Keratinocyte (primary cell): ENCODE measurements at regions not wholly inside any gene's neighbourhood (a gene's known extent, or its start where the extent isn't known, plus 50 kb on each side); places are given as distances from the start of the nearest gene placed in this dataset.

Experiments
- DNase-seq: peaks from one replicate; pipeline ENCODE4 v3.0.0-alpha.2; 2011; ENCODE audit warnings: low read depth, missing footprints, low spot score
- FAIRE-seq: peaks from 2 replicates; lab custom pipeline; 2011; peaks lifted over from hg19 to GRCh38; lab: Jason Lieb, UNC
- H2AFZ ChIP-seq: 2 replicates; pipeline ENCODE4 v1.6.0; 2012; ENCODE audit warnings: low read length, control low read depth, inconsistent platforms; ENCODE audit not compliant: control insufficient read depth
- H3K27ac ChIP-seq: 2 replicates; pipeline ENCODE4 v1.5.1; 2011; ENCODE audit warnings: low read length; ENCODE audit not compliant: control insufficient read depth, insufficient read depth
- H3K27me3 ChIP-seq: 3 replicates; pipeline ENCODE4 v1.6.0; 2011; ENCODE audit warnings: low read length; ENCODE audit not compliant: control insufficient read depth, insufficient read depth; ENCODE audit errors: extremely low read depth
- H3K36me3 ChIP-seq, 2 experiments: 2 replicates in 1 of 2; 3 replicates in 1 of 2; pipeline ENCODE4 v1.5.1; 2011; ENCODE audit warnings: low read length in 2 of 2, mild to moderate bottlenecking in 1 of 2; ENCODE audit not compliant: control insufficient read depth in 2 of 2, insufficient read depth in 2 of 2; ENCODE audit errors: extremely low read depth in 1 of 2
- H3K4me1 ChIP-seq: 3 replicates; pipeline ENCODE4 v1.5.1; 2011; ENCODE audit warnings: low read length; ENCODE audit not compliant: control insufficient read depth, insufficient read depth; ENCODE audit errors: extremely low read depth
- H3K4me2 ChIP-seq: 3 replicates; pipeline ENCODE4 v1.6.0; 2011; ENCODE audit warnings: low read depth, low read length; ENCODE audit not compliant: control insufficient read depth, insufficient read depth; ENCODE audit errors: extremely low read depth
- H3K4me3 ChIP-seq, 3 experiments: fragments of 200-600 bp in 1 of 3; sonication (generic) in 1 of 3; 2 replicates in 2 of 3; 3 replicates in 1 of 3; pipeline ENCODE4 v1.5.1; 2011 to 2016; ENCODE audit warnings: low read length in 3 of 3, mild to moderate bottlenecking in 3 of 3, control low read depth in 2 of 3, inconsistent platforms in 1 of 3, low read depth in 1 of 3, mixed read lengths in 1 of 3, mixed run types in 1 of 3, moderate library complexity in 1 of 3; ENCODE audit not compliant: control insufficient read depth in 2 of 3, insufficient read depth in 2 of 3; ENCODE audit errors: extremely low read depth in 1 of 3
- H3K79me2 ChIP-seq: 2 replicates; pipeline ENCODE4 v1.6.0; 2012; ENCODE audit warnings: low read length; ENCODE audit not compliant: control insufficient read depth, insufficient read depth
- H3K9ac ChIP-seq: 3 replicates; pipeline ENCODE4 v1.6.0; 2011; ENCODE audit warnings: low read length; ENCODE audit not compliant: control insufficient read depth, insufficient read depth; ENCODE audit errors: extremely low read depth
- H3K9me1 ChIP-seq: 3 replicates; pipeline ENCODE4 v1.6.0; 2011; ENCODE audit warnings: low read length; ENCODE audit not compliant: control insufficient read depth, insufficient read depth; ENCODE audit errors: extremely low read depth
- H3K9me3 ChIP-seq: 2 replicates; pipeline ENCODE4 v1.5.1; 2012; ENCODE audit warnings: low read depth, low read length; ENCODE audit not compliant: control insufficient read depth
- H4K20me1 ChIP-seq: 3 replicates; pipeline ENCODE4 v1.6.0; 2011; ENCODE audit warnings: low read length; ENCODE audit not compliant: control insufficient read depth, insufficient read depth; ENCODE audit errors: extremely low read depth
- CTCF ChIP-seq, 3 experiments: IDR thresholded peaks in 1 of 3; conservative IDR thresholded peaks in 1 of 3; optimal IDR thresholded peaks in 1 of 3; 2 replicates in 2 of 3; 3 replicates in 1 of 3; pipeline versions ENCODE3 to v1.5.1; 2011; ENCODE audit warnings: low read length in 3 of 3, mild to moderate bottlenecking in 3 of 3, moderate library complexity in 2 of 3, control low read depth in 1 of 3, inconsistent platforms in 1 of 3; ENCODE audit not compliant: insufficient read depth in 2 of 3; ENCODE audit errors: extremely low read depth in 1 of 3
- EZH2 ChIP-seq: IDR thresholded peaks from one replicate; pipeline ENCODE4 v1.6.1; 2012; ENCODE audit warnings: inconsistent platforms, mild to moderate bottlenecking, low read length, moderate library complexity
- dilution Hi-C: fragments of 300-500 bp; cut with MboI; formaldehyde crosslinking; loops from one replicate; pipeline ENCODE4 v1.7.0; 2020; ENCODE audit warnings: low sequenced_read_pairs; ENCODE audit not compliant: extremely low pct_ligation_motif_present

GRCh38 chrX:22345884-22346283, 73.2 kb downstream of the CBLL2 start:
- no peaks in the 10 kb centered on the region for H3K27me3 ChIP-seq
- H3K27ac ChIP-seq = no peak overlapping the region
- no peak overlapping the region for H3K9ac ChIP-seq
- dilution Hi-C loops = no loop called here
- no peak overlapping the region for H2AFZ ChIP-seq
- no peaks in the 10 kb centered on the region for H3K79me2 ChIP-seq
- no peaks in the 10 kb centered on the region for H3K9me3 ChIP-seq
- TF ChIP-seq CTCF (optimal IDR thresholded peaks at IDR 0.05 in 1 of 3, IDR thresholded peaks at IDR 0.05 in 1 of 3, conservative IDR thresholded peaks at IDR 0.05 in 1 of 3; ENCODE audit: extremely low read depth in 1 of 3, insufficient read depth in 2 of 3, low read length in 3 of 3) (no peak), EZH2 (no peak)
- H3K4me2 ChIP-seq = no peak overlapping the region
- H3K4me1 ChIP-seq = no peaks in the 10 kb centered on the region
- H4K20me1 ChIP-seq = no peaks in the 10 kb centered on the region
- no peaks in the 10 kb centered on the region for H3K36me3 ChIP-seq
- no peak overlapping the region for H3K4me3 ChIP-seq
- FAIRE-seq (no peak), DNase-seq (no peak)
- H3K9me1 ChIP-seq = no peaks in the 10 kb centered on the region

- no peak overlapping the region for H3K4me2 ChIP-seq
- H3K79me2 ChIP-seq = no peaks in the 10 kb centered on the region
- no peaks in the 10 kb centered on the region for H3K9me1 ChIP-seq
- H3K9me3 ChIP-seq = no peaks in the 10 kb centered on the region
- no peak overlapping the region for H3K27ac ChIP-seq
- no peaks in the 10 kb centered on the region for H3K27me3 ChIP-seq
- FAIRE-seq = no peak
- no peaks in the 10 kb centered on the region for H4K20me1 ChIP-seq
- dilution Hi-C loops = no loop called here
- H3K4me3 ChIP-seq = no peak overlapping the region
- no peak overlapping the region for H2AFZ ChIP-seq
- no peak for DNase-seq
- H3K36me3 ChIP-seq = no peaks in the 10 kb centered on the region
- no peaks in the 10 kb centered on the region for H3K4me1 ChIP-seq
- H3K9ac ChIP-seq = no peak overlapping the region
- TF ChIP-seq CTCF (optimal IDR thresholded peaks at IDR 0.05 in 1 of 3, IDR thresholded peaks at IDR 0.05 in 1 of 3, conservative IDR thresholded peaks at IDR 0.05 in 1 of 3; ENCODE audit: extremely low read depth in 1 of 3, insufficient read depth in 2 of 3, low read length in 3 of 3) (no peak), EZH2 (no peak)
Measured at GRCh38 chrX:22347491-22347890, 74.8 kb downstream of the CBLL2 start.
